Caco-2 (cell line): ENCODE measurements at regions not wholly inside any gene's neighbourhood (a gene's known extent, or its start where the extent isn't known, plus 50 kb on each side); places are given as distances from the start of the nearest gene placed in this dataset.
A peak's percentile ranks its signal among the peaks of the same experiment; 100 is the strongest.

Experiments
- BruUV-seq: library from RNA; stranded (reverse); fragments of 400-500 nt; replicated peaks from 2 replicates; lab custom pipeline; 2021; lab: Mats Ljungman, UMichigan
- CTCF ChIA-PET: fragments of 300-600 bp; sonication (Branson Sonifier 250); formaldehyde crosslinking; loops from one replicate; lab custom pipeline; 2022; ENCODE audit warnings: antibody characterized with exemption; lab: Charles Lee
- POLR2A ChIA-PET: fragments of 300-600 bp; sonication (Branson Sonifier 250); formaldehyde crosslinking; loops from one replicate; lab custom pipeline; 2022; ENCODE audit warnings: antibody characterized with exemption; lab: Charles Lee
- DNase-seq, 2 experiments: peaks; one replicate each; pipeline versions ENCODE4 v3.0.0 to v3.0.0-alpha.2; 2020 to 2022
- H3K27me3 ChIP-seq: replicated peaks from 2 replicates; pipeline ENCODE4 v1.6.0; 2011; ENCODE audit warnings: low read length; ENCODE audit not compliant: control insufficient read depth, insufficient read depth
- H3K36me3 ChIP-seq: 2 replicates; pipeline ENCODE4 v1.5.1; 2011; ENCODE audit warnings: low read length; ENCODE audit not compliant: control insufficient read depth, insufficient read depth
- H3K4me1 ChIP-seq: fragments of 250-450 bp; sonication (Bioruptor Pico); 2 replicates; pipeline ENCODE4 v1.5.1; 2020; ENCODE audit warnings: mild to moderate bottlenecking
- H3K4me3 ChIP-seq: 2 replicates; pipeline ENCODE4 v1.5.1; 2011; ENCODE audit warnings: low read depth, mild to moderate bottlenecking, control low read depth, low read length
- H3K9me3 ChIP-seq: fragments of 250-450 bp; sonication (Bioruptor Pico); 2 replicates; pipeline ENCODE4 v1.5.1; 2020; ENCODE audit warnings: mild to moderate bottlenecking, moderate library complexity
- H3K27ac Mint-ChIP-seq: one replicate; pipeline ENCODE4 v1.8.0; 2022; ENCODE audit warnings: mixed read lengths; ENCODE audit not compliant: unreplicated experiment
- H3K27me3 Mint-ChIP-seq: one replicate; pipeline ENCODE4 v1.8.0; 2022; ENCODE audit warnings: mixed read lengths; ENCODE audit not compliant: insufficient read depth, unreplicated experiment
- H3K36me3 Mint-ChIP-seq: one replicate; pipeline ENCODE4 v1.8.0; 2022; ENCODE audit warnings: mild to moderate bottlenecking, mixed read lengths; ENCODE audit not compliant: insufficient read depth, unreplicated experiment
- H3K4me1 Mint-ChIP-seq: one replicate; pipeline ENCODE4 v1.8.0; 2022; ENCODE audit warnings: low read depth, mixed read lengths; ENCODE audit not compliant: unreplicated experiment
- H3K4me3 Mint-ChIP-seq: one replicate; pipeline ENCODE4 v1.8.0; 2022; ENCODE audit warnings: mild to moderate bottlenecking, moderate library complexity, mixed read lengths; ENCODE audit not compliant: unreplicated experiment
- H3K9me3 Mint-ChIP-seq: one replicate; pipeline ENCODE4 v1.8.0; 2022; ENCODE audit warnings: mixed read lengths; ENCODE audit not compliant: unreplicated experiment
- CTCF ChIP-seq, 2 experiments: fragments of 200-600 bp in 1 of 2; IDR thresholded peaks; 1 replicate in 1 of 2; 2 replicates in 1 of 2; pipeline versions ENCODE4 v1.5.1 to v1.8.0; 2011 to 2022; ENCODE audit warnings: antibody characterized with exemption in 1 of 2, control low read depth in 1 of 2, inconsistent platforms in 1 of 2, low read depth in 1 of 2, low read length in 1 of 2, mild to moderate bottlenecking in 1 of 2, moderate library complexity in 1 of 2; ENCODE audit not compliant: insufficient read depth in 1 of 2, severe bottlenecking in 1 of 2, unreplicated experiment in 1 of 2
- intact Hi-C: fragments of 100-400 bp; cut with micrococcal nuclease; formaldehyde crosslinking; loops from one replicate; pipeline ENCODE4 v1.10.0; 2022; ENCODE audit not compliant: unreplicated experiment

- no peaks in the 10 kb centered on the region for H3K36me3 ChIP-seq
- no peak overlapping the region for H3K4me3 Mint-ChIP-seq
- POLR2A ChIA-PET = no interaction called here
- no peak overlapping the region for H3K4me3 ChIP-seq
- no TSS peak for BruUV-seq
- H3K27me3 Mint-ChIP-seq = peaks cover 18% of the 10 kb centered on the region
- no peak overlapping the region for H3K27ac Mint-ChIP-seq
- 0 out of 2 replicates have a peak, but pooled peaks cover 1% of the 10 kb centered on the region for H3K27me3 ChIP-seq
- CTCF ChIA-PET = no interaction called here
- H3K4me1 ChIP-seq = no peaks in the 10 kb centered on the region
- H3K36me3 Mint-ChIP-seq = no peaks in the 10 kb centered on the region
- intact Hi-C loops = no loop called here
- H3K4me1 Mint-ChIP-seq = peaks cover 5% of the 10 kb centered on the region
- TF ChIP-seq CTCF (IDR thresholded peaks at IDR 0.05; ENCODE audit: insufficient read depth in 1 of 2, low read depth in 1 of 2, low read length in 1 of 2, severe bottlenecking in 1 of 2, unreplicated experiment in 1 of 2) = no peak
- DNase-seq = no peak
- no peaks in the 10 kb centered on the region for H3K9me3 Mint-ChIP-seq
- H3K9me3 ChIP-seq = no peaks in the 10 kb centered on the region
Measured at GRCh38 chr20:46808565-46808964, 86.1 kb upstream of the EYA2 start.

- no peaks in the 10 kb centered on the region for H3K9me3 ChIP-seq
- Mint-ChIP-seq H3K4me1 (peaks cover 10% of the 10 kb centered on the region), H3K9me3 (no peaks in the 10 kb centered on the region), H3K27me3 (peaks cover 14% of the 10 kb centered on the region), H3K36me3 (no peaks in the 10 kb centered on the region), H3K4me3 (no peak overlapping the region), H3K27ac (no peak overlapping the region)
- BruUV-seq = no TSS peak
- no peak for TF ChIP-seq CTCF (IDR thresholded peaks at IDR 0.05; ENCODE audit: insufficient read depth in 1 of 2, low read depth in 1 of 2, low read length in 1 of 2, severe bottlenecking in 1 of 2, unreplicated experiment in 1 of 2)
- intact Hi-C loops = no loop called here
- no peak overlapping the region for H3K4me3 ChIP-seq
- H3K27me3 ChIP-seq = 0 out of 2 replicates have a peak, but pooled peaks cover 1% of the 10 kb centered on the region
- ChIA-PET POLR2A (no interaction called here), CTCF (interaction anchor here (1.0 to 1.8 kb wide), 2 partner anchors 51 to 57 kb away, joined by 4 to 5 read pairs; no protein-coding TSS in a partner anchor)
- H3K4me1 ChIP-seq = peaks cover 5% of the 10 kb centered on the region; the same call in 1 of the 2 replicates
- H3K36me3 ChIP-seq = no peaks in the 10 kb centered on the region
- no peak for DNase-seq
Measured at GRCh38 chr20:46809706-46810360, 84.8 kb upstream of the EYA2 start.

GRCh38 chr20:46810448-46811223, 84.0 kb upstream of the EYA2 start:
- no peaks in the 10 kb centered on the region for H3K36me3 ChIP-seq
- no TSS peak for BruUV-seq
- peak overlapping the region; percentile 22 for H3K4me3 Mint-ChIP-seq
- TF ChIP-seq CTCF (IDR thresholded peaks at IDR 0.05; ENCODE audit: insufficient read depth in 1 of 2, low read depth in 1 of 2, low read length in 1 of 2, severe bottlenecking in 1 of 2, unreplicated experiment in 1 of 2) = no peak
- no peaks in the 10 kb centered on the region for H3K36me3 Mint-ChIP-seq
- H3K4me1 ChIP-seq = peaks cover 5% of the 10 kb centered on the region; the same call in 1 of the 2 replicates
- H3K27ac Mint-ChIP-seq = no peak overlapping the region
- no peaks in the 10 kb centered on the region for H3K9me3 Mint-ChIP-seq
- H3K4me1 Mint-ChIP-seq = peaks cover 12% of the 10 kb centered on the region
- POLR2A ChIA-PET = no interaction called here
- H3K9me3 ChIP-seq = no peaks in the 10 kb centered on the region
- H3K27me3 Mint-ChIP-seq = peaks cover 14% of the 10 kb centered on the region
- CTCF ChIA-PET = interaction anchor here (1.0 to 1.8 kb wide), 2 partner anchors 52 to 58 kb away, joined by 4 to 5 read pairs; no protein-coding TSS in a partner anchor
- H3K4me3 ChIP-seq = no peak overlapping the region
- intact Hi-C loops = no loop called here
- 0 out of 2 replicates have a peak, but pooled peaks cover 1% of the 10 kb centered on the region for H3K27me3 ChIP-seq
- DNase-seq = peak in 1 of 2 experiments; percentile 39
